CD8-positive, alpha-beta memory T cell (primary cell): ENCODE measurements at regions not wholly inside any gene's neighbourhood (a gene's known extent, or its start where the extent isn't known, plus 50 kb on each side); places are given as distances from the start of the nearest gene placed in this dataset.
"Not testable (repeated sequence)": the region's sequence is repeated elsewhere in the genome, so short reads cannot be mapped to it uniquely, and the experiment has no call there.

ENCODE experiments used
- CTCF ChIA-PET: fragments of 350-600 bp; sonication (Branson Sonifier 250); formaldehyde crosslinking; loops from one replicate; lab custom pipeline; 2021; ENCODE audit warnings: antibody characterized with exemption; lab: Charles Lee
- POLR2A ChIA-PET: fragments of 350-600 bp; sonication (Branson Sonifier 250); formaldehyde crosslinking; loops from one replicate; lab custom pipeline; 2021; ENCODE audit warnings: antibody characterized with exemption; lab: Charles Lee
- DNase-seq, 5 donors: peaks; one replicate each; pipeline versions ENCODE4 v3.0.0 to v3.0.0-alpha.2; 2020 to 2022; ENCODE audit warnings: mixed read lengths in 1 of 5
- H3K27ac ChIP-seq: one replicate; pipeline ENCODE4 v1.7.0; 2013; ENCODE audit warnings: low read depth, mild to moderate bottlenecking, low read length, moderate library complexity
- H3K27me3 ChIP-seq: 2 replicates; pipeline ENCODE4 v1.7.0; 2013; ENCODE audit warnings: low read length, mild to moderate bottlenecking; ENCODE audit not compliant: insufficient read depth, poor library complexity, severe bottlenecking
- H3K36me3 ChIP-seq: 2 replicates; pipeline ENCODE4 v1.7.0; 2013; ENCODE audit warnings: mild to moderate bottlenecking, low read length, moderate library complexity; ENCODE audit not compliant: insufficient read depth
- H3K4me1 ChIP-seq: 2 replicates; pipeline ENCODE4 v1.7.0; 2013; ENCODE audit warnings: mild to moderate bottlenecking, low read length, moderate library complexity; ENCODE audit not compliant: insufficient read depth
- H3K4me3 ChIP-seq: 2 replicates; pipeline ENCODE4 v1.7.0; 2013; ENCODE audit warnings: mild to moderate bottlenecking, low read length
- H3K9me3 ChIP-seq: 2 replicates; pipeline ENCODE4 v1.7.0; 2013; ENCODE audit warnings: mild to moderate bottlenecking, low read length
- H3K27ac Mint-ChIP-seq, 8 donors: one replicate each; pipeline ENCODE4 v1.8.0; 2020 to 2021; ENCODE audit warnings: mixed read lengths in 8 of 8, mild to moderate bottlenecking in 6 of 8, inconsistent platforms in 3 of 8, moderate library complexity in 3 of 8
- H3K27me3 Mint-ChIP-seq, 2 donors: one replicate each; pipeline ENCODE4 v1.8.0; 2020 to 2021; ENCODE audit warnings: mixed read lengths in 2 of 2, mild to moderate bottlenecking in 1 of 2, moderate library complexity in 1 of 2
- H3K36me3 Mint-ChIP-seq, 3 donors: one replicate each; pipeline ENCODE4 v1.8.0; 2020 to 2021; ENCODE audit warnings: mixed read lengths in 3 of 3, inconsistent platforms in 1 of 3, mild to moderate bottlenecking in 1 of 3
- H3K4me1 Mint-ChIP-seq, 3 donors: one replicate each; pipeline ENCODE4 v1.8.0; 2020 to 2021; ENCODE audit warnings: mixed read lengths in 3 of 3, inconsistent platforms in 1 of 3, mild to moderate bottlenecking in 1 of 3
- H3K4me3 Mint-ChIP-seq, 7 donors: one replicate each; pipeline ENCODE4 v1.8.0; 2020 to 2021; ENCODE audit warnings: mixed read lengths in 7 of 7, mild to moderate bottlenecking in 6 of 7, moderate library complexity in 4 of 7, inconsistent platforms in 2 of 7
- H3K9me3 Mint-ChIP-seq, 5 donors: one replicate each; pipeline ENCODE4 v1.8.0; 2020 to 2022; ENCODE audit warnings: mixed read lengths in 5 of 5, mild to moderate bottlenecking in 3 of 5, moderate library complexity in 2 of 5, inconsistent platforms in 1 of 5

DNA sequence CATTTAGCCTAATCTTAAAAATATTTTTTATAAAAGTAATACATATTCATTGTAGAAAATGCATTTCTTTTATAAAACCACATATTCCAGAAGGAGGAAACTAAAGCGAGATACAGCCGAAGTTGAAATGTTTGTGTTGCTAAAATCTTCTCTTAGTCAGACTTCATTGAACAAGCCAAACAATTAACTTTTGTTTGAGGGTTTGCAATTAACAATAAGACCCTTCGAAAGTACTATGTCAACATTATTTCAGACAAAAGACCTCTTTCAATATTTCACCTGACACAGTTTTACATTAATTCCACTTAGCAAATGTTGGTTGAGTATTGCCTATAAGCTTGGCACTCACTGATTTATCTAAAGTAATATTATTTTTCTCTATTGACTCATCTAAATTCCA is 354.0 kb upstream of the ADAMTS5 start:
- Mint-ChIP-seq H3K27me3 (no peaks in the 10 kb centered on the region), H3K36me3 (no peaks in the 10 kb centered on the region), H3K9me3 (peaks cover 2 to 12% (median 5%) of the 10 kb centered on the region in 5 donors), H3K4me1 (no peaks in the 10 kb centered on the region), H3K4me3 (no peak overlapping the region), H3K27ac (no peak overlapping the region)
- Histone ChIP-seq H3K4me3 (no peak overlapping the region), H3K27ac (no peak overlapping the region), H3K27me3 (no peaks in the 10 kb centered on the region), H3K36me3 (no peaks in the 10 kb centered on the region), H3K4me1 (no peaks in the 10 kb centered on the region), H3K9me3 (no peaks in the 10 kb centered on the region)
- ChIA-PET CTCF (no interaction called here), POLR2A (no interaction called here)
- DNase-seq: no peak

DNA sequence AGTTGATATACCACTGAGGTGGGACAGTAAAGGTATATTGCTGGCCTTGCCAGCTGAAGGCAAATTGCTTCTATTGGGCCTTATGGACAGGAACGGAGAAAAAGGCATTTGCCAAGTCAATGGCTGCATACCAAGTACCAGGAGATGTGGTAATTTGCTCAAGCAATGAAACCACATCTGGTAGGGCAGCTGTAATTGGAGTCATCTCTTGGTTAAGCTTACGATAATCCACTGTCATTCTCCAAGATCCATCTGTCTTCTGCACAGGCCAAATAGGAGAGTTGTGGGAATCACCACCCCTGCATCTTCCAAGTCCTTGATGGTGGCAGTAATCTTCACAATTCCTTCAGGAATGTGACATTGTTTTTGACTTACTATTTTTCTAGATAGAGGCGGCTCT is 350.7 kb upstream of the ADAMTS5 start:
- POLR2A ChIA-PET, H3K27me3 Mint-ChIP-seq, H3K4me3 Mint-ChIP-seq, H3K36me3 ChIP-seq, H3K4me3 ChIP-seq, H3K4me1 ChIP-seq, H3K9me3 ChIP-seq, DNase-seq, H3K27ac Mint-ChIP-seq, H3K4me1 Mint-ChIP-seq, H3K27ac ChIP-seq, H3K36me3 Mint-ChIP-seq, H3K27me3 ChIP-seq, CTCF ChIA-PET: not testable (repeated sequence)
- peaks cover 3 to 14% (median 5%) of the 10 kb centered on the region in 5 donors for H3K9me3 Mint-ChIP-seq

DNA sequence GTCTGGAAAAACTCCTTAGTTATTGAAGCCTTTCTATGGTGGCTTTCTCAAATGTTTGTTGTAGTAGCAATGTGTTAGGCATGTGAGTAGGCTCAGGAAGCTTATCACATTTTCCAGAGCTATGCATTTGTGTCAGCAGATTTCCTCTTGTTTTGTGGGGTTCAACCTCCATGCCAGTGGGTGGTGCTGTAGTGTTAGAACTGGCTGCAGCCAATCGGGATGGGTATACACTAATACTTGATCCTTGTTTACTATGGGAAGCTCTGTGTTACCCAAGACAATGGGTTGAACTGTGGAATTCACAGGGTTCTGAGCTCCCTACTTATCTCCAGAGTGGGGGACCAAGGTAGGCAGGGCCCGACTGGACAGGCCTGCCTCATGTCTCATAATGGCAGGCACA is 348.5 kb upstream of the ADAMTS5 start:
- Mint-ChIP-seq H3K27ac (no peak overlapping the region), H3K4me3 (no peak overlapping the region), H3K36me3 (no peaks in the 10 kb centered on the region), H3K27me3 (no peaks in the 10 kb centered on the region), H3K9me3 (peaks cover 3 to 17% (median 8%) of the 10 kb centered on the region in 5 donors), H3K4me1 (no peaks in the 10 kb centered on the region)
- Histone ChIP-seq H3K9me3 (no peaks in the 10 kb centered on the region), H3K4me1 (no peaks in the 10 kb centered on the region), H3K36me3 (no peaks in the 10 kb centered on the region), H3K27me3 (no peaks in the 10 kb centered on the region), H3K4me3 (no peak overlapping the region), H3K27ac (no peak overlapping the region)
- no peak for DNase-seq
- ChIA-PET CTCF (no interaction called here), POLR2A (no interaction called here)

DNA sequence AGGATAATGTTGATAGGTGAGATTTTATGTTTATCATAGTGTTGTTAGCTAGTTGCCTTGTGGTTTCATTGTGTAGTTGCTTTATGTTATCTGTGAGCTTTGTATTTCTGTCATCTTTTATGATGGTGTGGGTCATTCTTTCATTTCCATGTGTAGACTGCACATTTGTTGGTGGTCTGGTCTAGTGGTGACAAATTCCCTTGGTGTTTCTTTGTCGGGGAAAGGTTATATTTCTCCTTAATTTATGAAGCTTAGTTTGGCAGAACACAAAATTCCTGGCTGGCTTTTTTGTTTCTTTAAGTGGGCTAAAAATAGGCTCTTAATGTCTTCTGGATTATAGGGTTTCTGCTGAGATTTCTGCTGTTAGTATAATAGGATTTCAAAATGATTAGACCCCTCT is 347.2 kb upstream of the ADAMTS5 start:
- ChIA-PET CTCF (no interaction called here), POLR2A (no interaction called here)
- Mint-ChIP-seq H3K4me1 (no peaks in the 10 kb centered on the region), H3K27me3 (no peaks in the 10 kb centered on the region), H3K27ac (no peak overlapping the region), H3K36me3 (no peaks in the 10 kb centered on the region), H3K4me3 (no peak overlapping the region), H3K9me3 (peaks cover 3 to 17% (median 5%) of the 10 kb centered on the region in 5 donors)
- no peak for DNase-seq
- Histone ChIP-seq H3K4me3 (no peak overlapping the region), H3K27ac (no peak overlapping the region), H3K36me3 (no peaks in the 10 kb centered on the region), H3K9me3 (no peaks in the 10 kb centered on the region), H3K4me1 (no peaks in the 10 kb centered on the region), H3K27me3 (no peaks in the 10 kb centered on the region)

DNA sequence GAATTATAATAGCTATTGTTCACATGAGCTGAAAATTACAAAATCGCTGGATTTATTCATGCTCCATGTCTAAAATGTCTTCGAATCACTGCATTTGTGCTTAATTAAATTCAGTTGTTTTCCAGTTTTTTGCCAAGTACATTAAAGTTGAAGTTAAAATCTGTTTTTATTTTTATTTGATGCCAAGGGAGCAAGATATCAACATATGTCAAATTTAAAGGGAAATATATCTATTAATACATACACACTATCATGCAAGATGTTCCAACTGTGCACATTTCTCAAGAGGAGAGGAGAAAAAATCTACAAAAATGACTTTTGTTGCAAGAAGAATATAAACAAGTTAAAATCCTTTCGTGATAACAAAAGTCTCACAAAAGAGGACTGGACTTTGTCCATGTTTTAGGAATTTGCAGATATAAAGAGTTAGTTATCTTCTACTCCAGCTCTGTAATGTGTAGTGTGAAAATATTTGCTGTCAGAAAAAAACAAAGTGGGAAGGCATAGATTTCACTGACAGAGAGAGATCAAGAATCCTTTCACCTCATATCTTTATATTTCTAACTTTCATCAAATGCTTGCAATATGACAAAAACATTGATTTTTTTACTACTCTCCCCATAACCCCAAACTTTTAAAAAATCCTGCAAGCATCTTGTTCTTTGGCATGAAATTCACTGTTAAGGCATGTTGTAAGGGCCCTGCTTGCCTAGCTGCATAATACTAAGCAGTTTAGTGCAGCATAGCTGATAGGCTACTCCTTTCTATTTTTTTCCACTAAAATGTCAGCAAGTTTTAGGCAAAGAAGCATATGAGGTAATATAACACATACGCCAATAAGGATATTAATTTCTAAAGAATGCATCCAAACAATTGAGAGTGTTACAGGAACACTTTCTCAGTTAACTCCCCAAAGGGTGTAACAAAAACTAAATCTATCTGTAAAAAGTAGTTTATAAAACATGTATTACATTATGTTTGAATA is 340.2 kb upstream of the ADAMTS5 start:
- H3K27me3 Mint-ChIP-seq: no peaks in the 10 kb centered on the region
- no peak overlapping the region for H3K4me3 Mint-ChIP-seq
- H3K27me3 ChIP-seq: no peaks in the 10 kb centered on the region
- H3K36me3 Mint-ChIP-seq: no peaks in the 10 kb centered on the region
- CTCF ChIA-PET: no interaction called here
- no peaks in the 10 kb centered on the region for H3K4me1 ChIP-seq
- H3K9me3 ChIP-seq: no peaks in the 10 kb centered on the region
- H3K4me3 ChIP-seq: no peak overlapping the region
- H3K27ac Mint-ChIP-seq: no peak overlapping the region
- H3K36me3 ChIP-seq: no peaks in the 10 kb centered on the region
- POLR2A ChIA-PET: no interaction called here
- H3K27ac ChIP-seq: no peak overlapping the region
- no peak for DNase-seq
- peaks cover 0 to 13% (median 6%) of the 10 kb centered on the region in 5 donors for H3K9me3 Mint-ChIP-seq
- no peaks in the 10 kb centered on the region for H3K4me1 Mint-ChIP-seq

DNA sequence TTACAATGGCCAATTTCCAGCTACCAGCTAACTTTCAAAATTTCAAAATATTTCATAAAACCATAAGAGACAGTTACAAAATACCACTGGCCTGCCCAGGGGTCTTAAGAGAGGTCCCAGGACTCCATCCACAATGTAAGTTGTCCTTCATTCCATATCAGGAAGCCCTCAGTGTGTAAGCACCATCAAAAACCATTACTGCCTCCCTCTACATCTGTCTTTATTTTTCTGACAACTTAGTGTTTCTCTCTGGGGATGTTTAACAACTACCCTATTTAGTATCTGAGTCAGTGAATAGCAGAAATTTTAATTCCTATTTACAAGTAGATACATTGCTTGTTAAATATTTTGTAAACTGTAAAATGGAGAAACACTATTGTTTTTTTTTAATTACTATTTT is 339.3 kb upstream of the ADAMTS5 start:
- no peak for DNase-seq
- POLR2A ChIA-PET: no interaction called here
- CTCF ChIA-PET: no interaction called here
- no peaks in the 10 kb centered on the region for H3K4me1 ChIP-seq
- H3K27me3 Mint-ChIP-seq: no peaks in the 10 kb centered on the region
- no peaks in the 10 kb centered on the region for H3K4me1 Mint-ChIP-seq
- H3K27me3 ChIP-seq: no peaks in the 10 kb centered on the region
- H3K4me3 Mint-ChIP-seq: no peak overlapping the region
- no peak overlapping the region for H3K27ac Mint-ChIP-seq
- peaks cover 0 to 18% (median 6%) of the 10 kb centered on the region in 5 donors for H3K9me3 Mint-ChIP-seq
- H3K4me3 ChIP-seq: no peak overlapping the region
- H3K27ac ChIP-seq: no peak overlapping the region
- no peaks in the 10 kb centered on the region for H3K9me3 ChIP-seq
- H3K36me3 Mint-ChIP-seq: no peaks in the 10 kb centered on the region
- no peaks in the 10 kb centered on the region for H3K36me3 ChIP-seq

DNA sequence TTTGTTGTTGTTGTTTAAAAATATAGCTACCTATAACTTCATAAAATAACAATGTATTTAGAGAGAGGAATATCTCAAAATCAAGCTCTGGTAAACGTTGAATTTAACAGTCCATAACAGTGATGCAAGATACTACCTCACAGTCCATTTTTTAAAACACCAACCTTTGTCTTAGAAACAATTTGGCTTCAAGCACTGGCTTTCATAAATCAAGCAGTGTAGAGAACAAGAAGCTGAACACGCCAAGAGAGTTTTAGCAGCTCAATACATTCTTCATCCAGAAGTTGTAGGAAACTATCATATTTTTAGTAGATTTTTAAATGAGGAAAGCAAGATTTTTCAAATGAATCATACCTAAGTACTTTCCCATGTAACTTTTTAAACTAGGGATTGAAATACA is 334.3 kb upstream of the ADAMTS5 start:
- Mint-ChIP-seq H3K9me3 (peaks cover 0 to 24% (median 6%) of the 10 kb centered on the region in 5 donors), H3K4me1 (no peaks in the 10 kb centered on the region), H3K27me3 (no peaks in the 10 kb centered on the region), H3K27ac (no peak overlapping the region), H3K36me3 (no peaks in the 10 kb centered on the region), H3K4me3 (no peak overlapping the region)
- CTCF ChIA-PET: no interaction called here
- POLR2A ChIA-PET: no interaction called here
- DNase-seq: no peak
- Histone ChIP-seq H3K4me3 (no peak overlapping the region), H3K27me3 (no peaks in the 10 kb centered on the region), H3K36me3 (no peaks in the 10 kb centered on the region), H3K27ac (no peak overlapping the region), H3K4me1 (no peaks in the 10 kb centered on the region), H3K9me3 (no peaks in the 10 kb centered on the region)

DNA sequence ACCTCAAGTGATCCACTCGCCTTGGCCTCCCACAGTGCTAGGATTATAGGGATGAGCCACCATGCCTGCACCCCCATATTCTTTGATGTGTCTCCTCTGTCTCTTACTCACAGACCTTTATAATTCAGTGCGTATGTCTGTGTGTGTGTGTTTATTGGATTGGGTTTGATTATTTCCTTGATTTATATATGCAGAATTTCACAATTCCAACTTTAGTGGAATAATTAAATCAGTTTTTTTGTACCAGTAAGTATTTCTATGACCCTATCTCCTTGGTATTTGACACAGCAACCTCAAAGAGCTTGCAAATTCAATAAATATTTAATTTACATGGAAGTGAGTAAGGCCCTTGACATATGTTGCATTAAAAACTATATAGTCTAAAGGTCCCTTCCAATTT is 333.9 kb upstream of the ADAMTS5 start:
- Histone ChIP-seq H3K4me3 (no peak overlapping the region), H3K9me3 (no peaks in the 10 kb centered on the region), H3K27me3 (no peaks in the 10 kb centered on the region), H3K36me3 (no peaks in the 10 kb centered on the region), H3K4me1 (no peaks in the 10 kb centered on the region), H3K27ac (no peak overlapping the region)
- Mint-ChIP-seq H3K36me3 (no peaks in the 10 kb centered on the region), H3K4me3 (no peak overlapping the region), H3K9me3 (peaks cover 0 to 28% (median 8%) of the 10 kb centered on the region in 5 donors), H3K4me1 (no peaks in the 10 kb centered on the region), H3K27me3 (no peaks in the 10 kb centered on the region), H3K27ac (no peak overlapping the region)
- ChIA-PET POLR2A (no interaction called here), CTCF (no interaction called here)
- DNase-seq: no peak
